GM18868 (cell line): ENCODE measurements at regions not wholly inside any gene's neighbourhood (a gene's known extent, or its start where the extent isn't known, plus 50 kb on each side); places are given as distances from the start of the nearest gene placed in this dataset.

Experiments
- ATAC-seq: cut with Tn5 transposase; IDR thresholded peaks from one replicate; pipeline ENCODE4 v1.9.1; 2021; ENCODE audit warnings: mild to moderate bottlenecking, moderate library complexity; ENCODE audit not compliant: unreplicated experiment

GRCh38 chr15:62726461-62726860 lies 316.1 kb upstream of the TPM1 start:
- ATAC-seq, result no peak

- no peak for ATAC-seq
Measured at GRCh38 chr15:62727501-62727900, 315.0 kb upstream of the TPM1 start.

- ATAC-seq, result no peak
Measured at GRCh38 chr15:62730825-62731224, 311.7 kb upstream of the TPM1 start.

GRCh38 chr15:62732078-62732477 lies 310.5 kb upstream of the TPM1 start:
- no peak for ATAC-seq

- ATAC-seq, result no peak
Measured at GRCh38 chr15:62734706-62735105, 307.8 kb upstream of the TPM1 start.

GRCh38 chr15:62736756-62737155 lies 305.8 kb upstream of the TPM1 start:
- no peak for ATAC-seq

GRCh38 chr15:62737551-62737950 lies 305.0 kb upstream of the TPM1 start:
- ATAC-seq, result no peak

- ATAC-seq, result no peak
Measured at GRCh38 chr15:62739082-62739481, 303.5 kb upstream of the TPM1 start.

- no peak for ATAC-seq
Measured at GRCh38 chr15:62739507-62739906, 303.0 kb upstream of the TPM1 start.

GRCh38 chr15:62740141-62741004 lies 302.2 kb upstream of the TPM1 start:
- no peak for ATAC-seq

- ATAC-seq, result no peak
Measured at GRCh38 chr15:62741106-62741505, 301.4 kb upstream of the TPM1 start.

GRCh38 chr15:62742409-62743171 lies 300.0 kb upstream of the TPM1 start:
- no peak for ATAC-seq

GRCh38 chr15:62745621-62746225 lies 296.8 kb upstream of the TPM1 start:
- no peak for ATAC-seq

GRCh38 chr15:62748196-62748595 lies 294.4 kb upstream of the TPM1 start:
- ATAC-seq, result no peak

- no peak for ATAC-seq
Measured at GRCh38 chr15:62749036-62749815, 293.3 kb upstream of the TPM1 start.

GRCh38 chr15:62750471-62750870 lies 292.1 kb upstream of the TPM1 start:
- ATAC-seq, result no peak

- no peak for ATAC-seq
Measured at GRCh38 chr15:62752657-62753517, 289.7 kb upstream of the TPM1 start.

- ATAC-seq, result no peak
Measured at GRCh38 chr15:62753518-62754221, 288.9 kb upstream of the TPM1 start.

GRCh38 chr15:62756326-62756994 lies 286.1 kb upstream of the TPM1 start:
- ATAC-seq, result no peak
